ENCODE measurements at regions not wholly inside any gene's neighbourhood (a gene's known extent, or its start where the extent isn't known, plus 50 kb on each side); places are given as distances from the start of the nearest gene placed in this dataset.

DNA sequence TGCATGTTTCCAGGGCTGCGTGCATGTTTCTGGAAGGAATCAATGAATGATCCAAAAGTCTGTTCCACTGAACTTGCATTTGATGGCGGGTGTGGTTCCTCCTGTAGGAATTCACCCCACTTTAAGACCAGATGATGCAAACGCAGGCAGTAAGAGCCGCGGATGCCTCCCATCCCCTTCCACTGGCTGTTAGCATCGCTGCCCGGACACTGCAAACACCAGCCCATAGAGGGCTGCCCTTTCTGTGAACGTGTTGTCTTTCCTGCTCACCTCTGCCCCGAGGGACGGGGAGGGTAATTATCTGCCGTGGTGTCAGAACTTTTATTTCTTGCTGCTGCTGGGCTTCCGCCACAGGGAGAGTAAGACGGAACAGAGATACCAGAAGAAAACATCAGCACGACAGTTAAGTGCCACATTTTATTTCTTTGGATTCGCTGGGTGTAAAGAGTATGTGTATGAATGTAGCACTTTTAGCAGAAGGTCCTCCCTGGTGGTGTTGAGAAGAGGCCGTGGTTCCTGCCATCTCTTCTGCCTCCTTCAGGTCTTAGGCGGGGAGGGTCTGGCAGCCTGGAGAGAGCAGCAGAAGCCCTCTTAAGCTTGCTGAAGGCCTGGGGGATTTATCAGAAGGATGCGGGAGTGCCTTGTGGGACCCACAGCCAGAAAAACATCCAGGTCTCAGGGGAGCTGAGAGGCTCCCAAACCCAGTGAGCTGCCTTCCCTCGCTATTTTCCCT lies 53.2 kb upstream of the NECTIN1 start:
- Histone ChIP-seq H3K9me2 (replicated peaks; ENCODE audit: control insufficient read depth, low read length) (no peaks in the 10 kb centered on the region), H3K9me3 (ENCODE audit: control insufficient read depth, insufficient read depth, low read length) (no peaks in the 10 kb centered on the region), H4K20me1 (ENCODE audit: control insufficient read depth, insufficient read depth, low read depth, low read length) (no peaks in the 10 kb centered on the region; the same call in none of the 2 replicates), H3K79me2 (ENCODE audit: control insufficient read depth, low read length) (no peaks in the 10 kb centered on the region), H3F3A (ENCODE audit: control insufficient read depth, insufficient read depth) (no peaks in the 10 kb centered on the region), H3K27ac (ENCODE audit: low read depth, low read length) (no peak overlapping the region), H3K27me3 (ENCODE audit: control insufficient read depth, low read length) (peaks cover 9% of the 10 kb centered on the region), H3K4me2 (ENCODE audit: low read length) (no peak overlapping the region), H3K4me3 (ENCODE audit: low read length) (no peak overlapping the region), H3K36me3 (ENCODE audit: control insufficient read depth, low read length) (no peaks in the 10 kb centered on the region), H3K4me1 (ENCODE audit: control insufficient read depth, low read length) (no peaks in the 10 kb centered on the region)
- TF ChIP-seq EZH2phosphoT487 (IDR thresholded peaks at IDR 0.05; ENCODE audit: borderline replicate concordance, low read length) = no peak
- TF ChIP-seq, protein P1, sequence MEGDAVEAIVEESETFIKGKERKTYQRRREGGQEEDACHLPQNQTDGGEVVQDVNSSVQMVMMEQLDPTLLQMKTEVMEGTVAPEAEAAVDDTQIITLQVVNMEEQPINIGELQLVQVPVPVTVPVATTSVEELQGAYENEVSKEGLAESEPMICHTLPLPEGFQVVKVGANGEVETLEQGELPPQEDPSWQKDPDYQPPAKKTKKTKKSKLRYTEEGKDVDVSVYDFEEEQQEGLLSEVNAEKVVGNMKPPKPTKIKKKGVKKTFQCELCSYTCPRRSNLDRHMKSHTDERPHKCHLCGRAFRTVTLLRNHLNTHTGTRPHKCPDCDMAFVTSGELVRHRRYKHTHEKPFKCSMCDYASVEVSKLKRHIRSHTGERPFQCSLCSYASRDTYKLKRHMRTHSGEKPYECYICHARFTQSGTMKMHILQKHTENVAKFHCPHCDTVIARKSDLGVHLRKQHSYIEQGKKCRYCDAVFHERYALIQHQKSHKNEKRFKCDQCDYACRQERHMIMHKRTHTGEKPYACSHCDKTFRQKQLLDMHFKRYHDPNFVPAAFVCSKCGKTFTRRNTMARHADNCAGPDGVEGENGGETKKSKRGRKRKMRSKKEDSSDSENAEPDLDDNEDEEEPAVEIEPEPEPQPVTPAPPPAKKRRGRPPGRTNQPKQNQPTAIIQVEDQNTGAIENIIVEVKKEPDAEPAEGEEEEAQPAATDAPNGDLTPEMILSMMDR (IDR thresholded peaks at IDR 0.05; ENCODE audit: low read depth, low read length, poor library complexity, severe bottlenecking) = no peak

GRCh38 chr11:119780222-119780953 lies 51.4 kb upstream of the NECTIN1 start:
- Histone ChIP-seq H3K4me2 (ENCODE audit: low read length) (no peak overlapping the region), H4K20me1 (ENCODE audit: control insufficient read depth, insufficient read depth, low read depth, low read length) (no peaks in the 10 kb centered on the region; the same call in none of the 2 replicates), H3K36me3 (ENCODE audit: control insufficient read depth, low read length) (no peaks in the 10 kb centered on the region), H3K79me2 (ENCODE audit: control insufficient read depth, low read length) (no peaks in the 10 kb centered on the region), H3K27ac (ENCODE audit: low read depth, low read length) (no peak overlapping the region), H3K4me1 (ENCODE audit: control insufficient read depth, low read length) (no peaks in the 10 kb centered on the region), H3K9me3 (ENCODE audit: control insufficient read depth, insufficient read depth, low read length) (no peaks in the 10 kb centered on the region), H3K27me3 (ENCODE audit: control insufficient read depth, low read length) (peaks cover 9% of the 10 kb centered on the region), H3K4me3 (ENCODE audit: low read length) (no peak overlapping the region), H3K9me2 (replicated peaks; ENCODE audit: control insufficient read depth, low read length) (no peaks in the 10 kb centered on the region), H3F3A (ENCODE audit: control insufficient read depth, insufficient read depth) (no peaks in the 10 kb centered on the region)
- no peak for TF ChIP-seq EZH2phosphoT487 (IDR thresholded peaks at IDR 0.05; ENCODE audit: borderline replicate concordance, low read length)
- TF ChIP-seq, protein P1 (IDR thresholded peaks at IDR 0.05; ENCODE audit: low read depth, low read length, poor library complexity, severe bottlenecking) = no peak

DNA sequence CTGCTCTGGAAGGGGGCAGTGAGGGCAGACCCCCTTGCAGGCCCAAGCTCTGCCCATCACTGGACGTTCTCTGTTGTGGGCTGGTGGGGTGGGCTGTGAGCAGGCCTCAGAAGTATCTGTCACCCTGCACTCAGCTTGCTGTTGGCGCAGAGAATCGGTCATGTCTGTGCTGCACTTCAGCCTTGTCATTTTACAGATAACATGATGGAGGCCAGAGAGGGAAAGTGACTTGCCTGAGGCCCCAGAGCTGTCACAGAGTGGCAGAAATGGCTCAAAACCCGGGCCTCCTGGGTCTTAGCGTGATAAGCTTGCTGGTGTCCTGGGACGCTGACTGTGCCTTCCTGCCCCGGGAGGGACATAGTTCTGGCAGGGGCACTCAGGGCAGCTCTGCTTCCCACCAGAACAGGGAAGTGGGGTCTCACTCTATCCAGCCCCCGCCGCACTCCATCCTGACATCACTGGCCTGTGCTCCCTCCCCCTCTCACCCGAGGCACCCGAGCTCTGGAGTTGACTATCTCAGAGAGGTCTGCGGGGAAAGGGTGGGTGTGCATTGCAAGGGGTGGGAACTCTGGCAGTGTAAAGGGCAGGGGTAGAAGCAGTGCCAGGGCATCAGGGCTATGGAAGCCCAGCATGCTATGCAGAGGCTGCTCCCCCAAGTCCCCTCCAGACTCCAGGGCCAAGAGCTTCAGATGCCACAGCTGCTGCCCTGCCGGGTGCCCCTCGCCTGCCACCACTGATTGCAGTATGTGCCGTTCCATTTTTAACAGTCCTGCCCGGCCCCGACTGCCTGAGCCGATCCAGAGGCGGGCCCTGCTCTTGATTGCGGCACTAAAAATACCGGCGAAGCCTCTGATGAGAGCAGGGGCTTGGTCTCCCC lies 50.4 kb upstream of the NECTIN1 start:
- Histone ChIP-seq H3K27ac (ENCODE audit: low read depth, low read length) (no peak overlapping the region), H3K36me3 (ENCODE audit: control insufficient read depth, low read length) (no peaks in the 10 kb centered on the region), H3K4me2 (ENCODE audit: low read length) (no peak overlapping the region), H3K79me2 (ENCODE audit: control insufficient read depth, low read length) (no peaks in the 10 kb centered on the region), H3K9me2 (replicated peaks; ENCODE audit: control insufficient read depth, low read length) (no peaks in the 10 kb centered on the region), H4K20me1 (ENCODE audit: control insufficient read depth, insufficient read depth, low read depth, low read length) (no peaks in the 10 kb centered on the region; the same call in none of the 2 replicates), H3K4me3 (ENCODE audit: low read length) (no peak overlapping the region), H3K27me3 (ENCODE audit: control insufficient read depth, low read length) (peaks cover 9% of the 10 kb centered on the region), H3K9me3 (ENCODE audit: control insufficient read depth, insufficient read depth, low read length) (no peaks in the 10 kb centered on the region), H3F3A (ENCODE audit: control insufficient read depth, insufficient read depth) (no peaks in the 10 kb centered on the region), H3K4me1 (ENCODE audit: control insufficient read depth, low read length) (no peaks in the 10 kb centered on the region)
- TF ChIP-seq, protein P1 (IDR thresholded peaks at IDR 0.05; ENCODE audit: low read depth, low read length, poor library complexity, severe bottlenecking) = no peak
